Neural cell (in vitro differentiated cells): ENCODE measurements at regions not wholly inside any gene's neighbourhood (a gene's known extent, or its start where the extent isn't known, plus 50 kb on each side); places are given as distances from the start of the nearest gene placed in this dataset.

Experiments used
- H2AFZ ChIP-seq: fragments of 200-600, 300-800 bp; sonication (generic), shearing (Covaris generic); 2 replicates; pipeline ENCODE4 v1.6.0; 2014; ENCODE audit warnings: low read depth, mild to moderate bottlenecking, antibody characterized with exemption, low read length, moderate library complexity
- H3F3A ChIP-seq: fragments of 200-600 bp; shearing (Covaris generic); 2 replicates; pipeline ENCODE4 v1.6.1; 2016; ENCODE audit warnings: mild to moderate bottlenecking, moderate library complexity, mixed read lengths, antibody characterized with exemption, low read length; ENCODE audit not compliant: insufficient read depth, poor library complexity, severe bottlenecking
- H3K27ac ChIP-seq: fragments of 200-600, 300-800 bp; sonication (generic), shearing (Covaris generic); 2 replicates; pipeline ENCODE4 v1.5.1; 2014; ENCODE audit warnings: mild to moderate bottlenecking, low read length, moderate library complexity
- H3K27me3 ChIP-seq: fragments of 300-800, 200-600 bp; sonication (generic), shearing (Covaris generic); 2 replicates; pipeline ENCODE4 v1.6.0; 2014; ENCODE audit warnings: mild to moderate bottlenecking, low read depth, low read length, moderate library complexity; ENCODE audit not compliant: insufficient read depth
- H3K36me3 ChIP-seq: fragments of 300-800, 200-600 bp; sonication (generic), shearing (Covaris generic); 2 replicates; pipeline ENCODE4 v1.5.1; 2014; ENCODE audit warnings: mild to moderate bottlenecking, antibody characterized with exemption, low read length, moderate library complexity; ENCODE audit not compliant: insufficient read depth
- H3K4me2 ChIP-seq: fragments of 300-800, 200-600 bp; sonication (generic), shearing (Covaris generic); 2 replicates; pipeline ENCODE4 v1.6.0; 2014; ENCODE audit warnings: mild to moderate bottlenecking, low read length
- H3K4me3 ChIP-seq: fragments of 300-800, 200-600 bp; sonication (generic), shearing (Covaris generic); 2 replicates; pipeline ENCODE4 v1.5.1; 2014; ENCODE audit warnings: mild to moderate bottlenecking, low read length, moderate library complexity
- H3K79me2 ChIP-seq: fragments of 200-600 bp; shearing (Covaris generic); replicated peaks from 2 replicates; pipeline ENCODE4 v1.6.0; 2014; ENCODE audit warnings: mild to moderate bottlenecking, low read length, moderate library complexity; ENCODE audit not compliant: insufficient read depth
- H3K9ac ChIP-seq: fragments of 300-800, 200-600 bp; sonication (generic), shearing (Covaris generic); 2 replicates; pipeline ENCODE4 v1.6.1; 2016; ENCODE audit warnings: mild to moderate bottlenecking, low read length, mixed read lengths
- H3K9me2 ChIP-seq: fragments of 200-600 bp; shearing (Covaris generic); 2 replicates; pipeline ENCODE4 v1.6.1; 2016; ENCODE audit warnings: mild to moderate bottlenecking, low read length, mixed read lengths; ENCODE audit not compliant: insufficient read depth
- H3K9me3 ChIP-seq: fragments of 200-600, 300-800 bp; sonication (generic), shearing (Covaris generic); 2 replicates; pipeline ENCODE4 v1.6.1; 2016; ENCODE audit warnings: mild to moderate bottlenecking, mixed run types, low read length, moderate library complexity, mixed read lengths
- H4K20me1 ChIP-seq: fragments of 200-600 bp; shearing (Covaris generic); 2 replicates; pipeline ENCODE4 v1.6.1; 2016; ENCODE audit warnings: mild to moderate bottlenecking, mixed run types; ENCODE audit not compliant: insufficient read depth
- CTCF ChIP-seq: fragments of 450-650 bp; IDR thresholded peaks from 2 replicates; pipeline ENCODE4 v1.5.1; 2014; ENCODE audit warnings: antibody characterized with exemption, mild to moderate bottlenecking, moderate library complexity; ENCODE audit not compliant: poor library complexity, severe bottlenecking
- EP300 ChIP-seq: fragments of 450-650 bp; conservative IDR thresholded peaks from 2 replicates; pipeline ENCODE4 v1.6.1; 2014; ENCODE audit warnings: antibody characterized with exemption, mild to moderate bottlenecking, moderate library complexity; ENCODE audit not compliant: poor library complexity, severe bottlenecking
- EZH2 ChIP-seq: fragments of 200-600, 300-800 bp; shearing (Covaris generic), sonication (generic); IDR thresholded peaks from 2 replicates; pipeline ENCODE4 v1.6.1; 2014; ENCODE audit warnings: antibody characterized with exemption, low read length, borderline replicate concordance, mild to moderate bottlenecking; ENCODE audit not compliant: insufficient read depth, poor library complexity, severe bottlenecking
- MXI1 ChIP-seq: fragments of 450-650 bp; conservative IDR thresholded peaks from 2 replicates; pipeline ENCODE4 v1.6.1; 2014; ENCODE audit warnings: antibody characterized with exemption, mild to moderate bottlenecking; ENCODE audit not compliant: poor library complexity, severe bottlenecking
- POLR2AphosphoS5 ChIP-seq: IDR thresholded peaks from 2 replicates; pipeline ENCODE4 v1.6.1; 2012
- RAD21 ChIP-seq: fragments of 450-650 bp; conservative IDR thresholded peaks from 2 replicates; pipeline ENCODE4 v1.6.1; 2014; ENCODE audit warnings: antibody characterized with exemption, mild to moderate bottlenecking, moderate library complexity
- REST ChIP-seq: IDR thresholded peaks from 2 replicates; pipeline ENCODE4 v1.6.1; 2012; ENCODE audit warnings: borderline replicate concordance
- SMC3 ChIP-seq: fragments of 450-650 bp; conservative IDR thresholded peaks from 2 replicates; pipeline ENCODE4 v1.6.1; 2014; ENCODE audit warnings: antibody characterized with exemption, mild to moderate bottlenecking, moderate library complexity; ENCODE audit not compliant: poor library complexity
- TAF1 ChIP-seq: IDR thresholded peaks from 2 replicates; pipeline ENCODE4 v1.6.1; 2012; ENCODE audit warnings: low read depth

- Histone ChIP-seq H3K4me3 (no peak overlapping the region), H3K27me3 (no peaks in the 10 kb centered on the region), H3F3A (no peaks in the 10 kb centered on the region), H3K36me3 (no peaks in the 10 kb centered on the region), H3K4me2 (no peak overlapping the region), H3K9ac (no peak overlapping the region), H2AFZ (no peak overlapping the region), H3K27ac (no peak overlapping the region), H4K20me1 (no peaks in the 10 kb centered on the region), H3K79me2 (no peaks in the 10 kb centered on the region), H3K9me2 (no peaks in the 10 kb centered on the region), H3K9me3 (no peaks in the 10 kb centered on the region)
- no peak for TF ChIP-seq EP300
- TF ChIP-seq RAD21, result no peak
- no peak for TF ChIP-seq REST
- no peak for TF ChIP-seq CTCF
- no peak for TF ChIP-seq EZH2
- no peak for TF ChIP-seq POLR2AphosphoS5
- no peak for TF ChIP-seq MXI1
- no peak for TF ChIP-seq SMC3
- no peak for TF ChIP-seq TAF1
These were observed 136.0 kb upstream of the AHI1 start for GRCh38 chr6:135633573-135633972.

GRCh38 chr6:135637701-135638100 lies 140.2 kb upstream of the AHI1 start:
- Histone ChIP-seq H3K9ac (no peak overlapping the region), H3F3A (no peaks in the 10 kb centered on the region), H3K4me3 (no peak overlapping the region), H3K79me2 (no peaks in the 10 kb centered on the region), H3K27ac (no peak overlapping the region), H3K36me3 (no peaks in the 10 kb centered on the region), H2AFZ (no peak overlapping the region), H3K9me3 (no peaks in the 10 kb centered on the region), H3K27me3 (no peaks in the 10 kb centered on the region), H4K20me1 (no peaks in the 10 kb centered on the region), H3K9me2 (no peaks in the 10 kb centered on the region), H3K4me2 (no peak overlapping the region)
- TF ChIP-seq EZH2, result no peak
- no peak for TF ChIP-seq MXI1
- TF ChIP-seq REST, result no peak
- TF ChIP-seq CTCF, result no peak
- no peak for TF ChIP-seq RAD21
- TF ChIP-seq POLR2AphosphoS5, result no peak
- TF ChIP-seq SMC3, result no peak
- TF ChIP-seq TAF1, result no peak
- TF ChIP-seq EP300, result no peak
